ENCODE measurements at regions not wholly inside any gene's neighbourhood (a gene's known extent, or its start where the extent isn't known, plus 50 kb on each side); places are given as distances from the start of the nearest gene placed in this dataset.

DNA sequence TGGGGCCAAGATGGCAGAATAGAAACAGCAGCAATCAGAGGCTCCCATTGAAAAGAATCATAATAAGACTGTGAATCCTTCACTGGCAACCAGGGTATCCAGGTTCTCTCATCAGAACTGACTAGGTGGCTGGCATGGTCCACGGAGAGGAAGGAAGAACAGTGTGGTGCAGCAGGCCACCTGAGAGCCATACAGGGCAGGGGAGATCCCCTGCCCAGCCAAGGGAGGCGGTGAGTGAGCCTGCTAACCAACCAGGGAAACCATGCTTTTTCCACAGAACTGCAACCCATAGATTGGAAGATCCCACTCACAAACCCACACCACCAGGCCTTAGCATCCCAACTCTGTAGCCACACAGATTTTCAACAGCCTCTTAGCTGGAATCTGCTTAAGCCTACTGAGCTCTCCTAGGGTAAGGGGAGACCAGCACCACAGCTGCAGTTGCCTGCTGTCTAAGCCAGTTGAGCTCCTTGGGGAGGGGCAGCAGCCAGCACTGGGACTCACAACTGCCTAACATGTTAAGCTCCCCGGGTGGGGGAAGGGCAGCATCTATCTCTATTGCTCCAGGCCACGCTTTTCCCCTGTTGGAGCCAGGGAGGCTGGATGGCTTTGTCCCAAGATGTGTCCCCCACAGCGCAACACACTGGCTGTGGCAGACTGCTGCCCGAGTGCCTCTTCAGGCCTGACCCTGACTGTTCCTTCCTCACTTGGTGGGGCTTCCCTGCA lies 342.6 kb upstream of the CCDC196 start:
- TF ChIP-seq, protein P1, sequence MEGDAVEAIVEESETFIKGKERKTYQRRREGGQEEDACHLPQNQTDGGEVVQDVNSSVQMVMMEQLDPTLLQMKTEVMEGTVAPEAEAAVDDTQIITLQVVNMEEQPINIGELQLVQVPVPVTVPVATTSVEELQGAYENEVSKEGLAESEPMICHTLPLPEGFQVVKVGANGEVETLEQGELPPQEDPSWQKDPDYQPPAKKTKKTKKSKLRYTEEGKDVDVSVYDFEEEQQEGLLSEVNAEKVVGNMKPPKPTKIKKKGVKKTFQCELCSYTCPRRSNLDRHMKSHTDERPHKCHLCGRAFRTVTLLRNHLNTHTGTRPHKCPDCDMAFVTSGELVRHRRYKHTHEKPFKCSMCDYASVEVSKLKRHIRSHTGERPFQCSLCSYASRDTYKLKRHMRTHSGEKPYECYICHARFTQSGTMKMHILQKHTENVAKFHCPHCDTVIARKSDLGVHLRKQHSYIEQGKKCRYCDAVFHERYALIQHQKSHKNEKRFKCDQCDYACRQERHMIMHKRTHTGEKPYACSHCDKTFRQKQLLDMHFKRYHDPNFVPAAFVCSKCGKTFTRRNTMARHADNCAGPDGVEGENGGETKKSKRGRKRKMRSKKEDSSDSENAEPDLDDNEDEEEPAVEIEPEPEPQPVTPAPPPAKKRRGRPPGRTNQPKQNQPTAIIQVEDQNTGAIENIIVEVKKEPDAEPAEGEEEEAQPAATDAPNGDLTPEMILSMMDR (IDR thresholded peaks at IDR 0.05; ENCODE audit: insufficient read depth, low read length, poor library complexity, severe bottlenecking) = no peak
- no peak for TF ChIP-seq EZH2phosphoT487 (conservative IDR thresholded peaks at IDR 0.05; ENCODE audit: low read length)

All from SU-DHL-6 (cell line).